HEK293T (cell line): ENCODE measurements at regions not wholly inside any gene's neighbourhood (a gene's known extent, or its start where the extent isn't known, plus 50 kb on each side); places are given as distances from the start of the nearest gene placed in this dataset.

Source experiments
- ARNT ChIP-seq: fragments of 450-650 bp; IDR thresholded peaks from 2 replicates; pipeline ENCODE4 v1.6.1; 2017; ENCODE audit warnings: mild to moderate bottlenecking
- FOXA1 ChIP-seq: fragments of 450-650 bp; IDR thresholded peaks from 2 replicates; pipeline ENCODE4 v1.6.1; 2016; ENCODE audit warnings: mild to moderate bottlenecking
- FOXM1 ChIP-seq: fragments of 450-650 bp; IDR thresholded peaks from 2 replicates; pipeline ENCODE4 v1.6.1; 2017; ENCODE audit warnings: mild to moderate bottlenecking, borderline replicate concordance
- NFRKB ChIP-seq: fragments of 450-650 bp; IDR thresholded peaks from 2 replicates; pipeline ENCODE4 v1.6.1; 2016; ENCODE audit warnings: mild to moderate bottlenecking, moderate library complexity
- SUZ12 ChIP-seq: fragments of 450-650 bp; IDR thresholded peaks from 2 replicates; pipeline ENCODE4 v1.6.1; 2016; ENCODE audit warnings: mild to moderate bottlenecking
- TARDBP ChIP-seq: fragments of 450-650 bp; IDR thresholded peaks from 2 replicates; pipeline ENCODE4 v1.6.1; 2016

- TF ChIP-seq ARNT = no peak
- no peak for TF ChIP-seq FOXA1
- no peak for TF ChIP-seq NFRKB
- no peak for TF ChIP-seq TARDBP
- no peak for TF ChIP-seq SUZ12
- no peak for TF ChIP-seq FOXM1
These were observed 1655.3 kb upstream of the ACVR2A start for GRCh38 chr2:146189541-146189940.
